ENCODE measurements at regions not wholly inside any gene's neighbourhood (a gene's known extent, or its start where the extent isn't known, plus 50 kb on each side); places are given as distances from the start of the nearest gene placed in this dataset.

DNA sequence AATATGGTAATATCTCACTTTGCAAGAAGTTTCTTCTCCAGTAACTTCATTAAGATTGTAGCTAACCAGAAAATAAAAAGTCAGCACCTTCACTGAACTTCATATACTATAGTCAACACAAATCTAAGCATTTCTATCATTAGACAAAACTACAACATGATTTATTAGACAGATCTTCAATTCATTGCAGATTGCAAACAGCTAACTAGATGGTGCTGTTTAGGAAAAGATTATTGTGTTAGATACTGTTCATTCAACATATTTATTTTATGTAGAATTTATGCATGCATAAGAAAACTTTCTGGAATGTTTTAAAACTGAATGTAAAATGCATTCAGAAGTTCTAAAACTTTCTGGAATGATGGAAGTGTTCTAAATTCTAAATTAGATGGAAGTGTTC lies 442.1 kb downstream of the HTR1B start:
- Histone ChIP-seq H3K27me3 (ENCODE audit: control insufficient read depth in 1 of 2, insufficient read depth in 2 of 2, low read length in 2 of 2) (no peaks in the 10 kb centered on the region), H3K79me2 (ENCODE audit: insufficient read depth, low read length) (no peaks in the 10 kb centered on the region), H3K4me2 (ENCODE audit: low read depth, low read length) (no peak overlapping the region), H3K9me3 (ENCODE audit: low read length) (no peaks in the 10 kb centered on the region), H3K4me3 (replicated peaks in 1 of 3; ENCODE audit: insufficient read depth in 1 of 3, low read depth in 2 of 3, low read length in 3 of 3) (no peak overlapping the region), H3K4me1 (ENCODE audit: insufficient read depth, low read length) (no peaks in the 10 kb centered on the region), H3K9ac (ENCODE audit: insufficient read depth, low read depth, low read length) (no peak overlapping the region), H3K36me3 (replicated peaks in 1 of 2; ENCODE audit: control insufficient read depth in 1 of 2, insufficient read depth in 2 of 2, low read length in 2 of 2) (no peaks in the 10 kb centered on the region), H4K20me1 (ENCODE audit: insufficient read depth, low read length) (no peaks in the 10 kb centered on the region), H2AFZ (ENCODE audit: low read length) (no peak overlapping the region), H3K27ac (ENCODE audit: extremely low read length, insufficient read depth, low read length) (no peak overlapping the region)
- intact Hi-C loops (cut with micrococcal nuclease; ENCODE audit: unreplicated experiment) (no loop called here), in situ Hi-C loops (cut with HindIII; ENCODE audit: extremely low pct_ligation_motif_present, low pct_unique_long_range_greater_than_20kb) (no loop called here)
- no peak for FAIRE-seq
- TF ChIP-seq ESRRA (CRISPR knock-in tag; IDR thresholded peaks at IDR 0.05; ENCODE audit: low read depth) (no peak), ZNF614 (CRISPR knock-in tag; IDR thresholded peaks at IDR 0.05; ENCODE audit: borderline replicate concordance) (no peak)
- ChIA-PET POLR2A (no interaction called here), CTCF (ENCODE audit: low intra/inter-chr PET ratio, low total read pairs) (no interaction called here)
- ATAC-seq, result no peak
- no peak for DNase-seq (ENCODE audit: low spot score)
- BruUV-seq (replicated peaks), result no TSS peak

DNA sequence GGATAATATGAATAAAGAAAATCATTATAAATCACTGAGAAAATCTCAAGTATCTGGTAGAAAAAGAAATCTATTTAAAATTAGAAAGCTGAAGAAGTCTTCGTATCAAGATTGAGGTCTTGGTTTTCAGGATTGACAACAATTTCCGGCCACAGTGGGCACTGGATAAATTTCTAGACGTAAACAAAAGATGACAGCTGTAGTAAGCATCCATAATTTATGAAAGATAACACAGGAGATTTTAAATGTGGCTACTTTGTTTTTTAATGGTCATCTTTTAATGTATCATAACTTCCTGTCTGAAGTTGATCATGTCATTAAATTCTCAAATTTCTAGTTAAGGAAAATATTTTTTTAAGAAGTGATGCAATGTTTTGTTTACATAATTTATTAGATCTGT lies 444.2 kb downstream of the HTR1B start:
- in situ Hi-C loops (cut with HindIII; ENCODE audit: extremely low pct_ligation_motif_present, low pct_unique_long_range_greater_than_20kb), result no loop called here
- no peak for FAIRE-seq
- TF ChIP-seq, protein P1, sequence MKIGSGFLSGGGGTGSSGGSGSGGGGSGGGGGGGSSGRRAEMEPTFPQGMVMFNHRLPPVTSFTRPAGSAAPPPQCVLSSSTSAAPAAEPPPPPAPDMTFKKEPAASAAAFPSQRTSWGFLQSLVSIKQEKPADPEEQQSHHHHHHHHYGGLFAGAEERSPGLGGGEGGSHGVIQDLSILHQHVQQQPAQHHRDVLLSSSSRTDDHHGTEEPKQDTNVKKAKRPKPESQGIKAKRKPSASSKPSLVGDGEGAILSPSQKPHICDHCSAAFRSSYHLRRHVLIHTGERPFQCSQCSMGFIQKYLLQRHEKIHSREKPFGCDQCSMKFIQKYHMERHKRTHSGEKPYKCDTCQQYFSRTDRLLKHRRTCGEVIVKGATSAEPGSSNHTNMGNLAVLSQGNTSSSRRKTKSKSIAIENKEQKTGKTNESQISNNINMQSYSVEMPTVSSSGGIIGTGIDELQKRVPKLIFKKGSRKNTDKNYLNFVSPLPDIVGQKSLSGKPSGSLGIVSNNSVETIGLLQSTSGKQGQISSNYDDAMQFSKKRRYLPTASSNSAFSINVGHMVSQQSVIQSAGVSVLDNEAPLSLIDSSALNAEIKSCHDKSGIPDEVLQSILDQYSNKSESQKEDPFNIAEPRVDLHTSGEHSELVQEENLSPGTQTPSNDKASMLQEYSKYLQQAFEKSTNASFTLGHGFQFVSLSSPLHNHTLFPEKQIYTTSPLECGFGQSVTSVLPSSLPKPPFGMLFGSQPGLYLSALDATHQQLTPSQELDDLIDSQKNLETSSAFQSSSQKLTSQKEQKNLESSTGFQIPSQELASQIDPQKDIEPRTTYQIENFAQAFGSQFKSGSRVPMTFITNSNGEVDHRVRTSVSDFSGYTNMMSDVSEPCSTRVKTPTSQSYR (CRISPR knock-in tag; IDR thresholded peaks at IDR 0.05; ENCODE audit: borderline replicate concordance), result no peak
- TF ChIP-seq ZNF780A (CRISPR knock-in tag; IDR thresholded peaks at IDR 0.05), result no peak
- TF ChIP-seq AGO1 (IDR thresholded peaks at IDR 0.05; ENCODE audit: low read depth, low read length, poor library complexity, severe bottlenecking), result no peak
- TF ChIP-seq ZNF256 (CRISPR knock-in tag; conservative IDR thresholded peaks at IDR 0.05), result no peak
- TF ChIP-seq, protein P2, sequence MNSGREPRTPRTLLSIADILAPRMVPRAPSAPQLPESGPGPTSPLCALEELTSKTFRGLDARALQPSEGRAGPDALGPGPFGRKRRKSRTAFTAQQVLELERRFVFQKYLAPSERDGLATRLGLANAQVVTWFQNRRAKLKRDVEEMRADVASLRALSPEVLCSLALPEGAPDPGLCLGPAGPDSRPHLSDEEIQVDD (CRISPR knock-in tag; IDR thresholded peaks at IDR 0.05; ENCODE audit: borderline replicate concordance), result no peak
- TF ChIP-seq, protein P3, sequence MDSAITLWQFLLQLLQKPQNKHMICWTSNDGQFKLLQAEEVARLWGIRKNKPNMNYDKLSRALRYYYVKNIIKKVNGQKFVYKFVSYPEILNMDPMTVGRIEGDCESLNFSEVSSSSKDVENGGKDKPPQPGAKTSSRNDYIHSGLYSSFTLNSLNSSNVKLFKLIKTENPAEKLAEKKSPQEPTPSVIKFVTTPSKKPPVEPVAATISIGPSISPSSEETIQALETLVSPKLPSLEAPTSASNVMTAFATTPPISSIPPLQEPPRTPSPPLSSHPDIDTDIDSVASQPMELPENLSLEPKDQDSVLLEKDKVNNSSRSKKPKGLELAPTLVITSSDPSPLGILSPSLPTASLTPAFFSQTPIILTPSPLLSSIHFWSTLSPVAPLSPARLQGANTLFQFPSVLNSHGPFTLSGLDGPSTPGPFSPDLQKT (CRISPR knock-in tag; IDR thresholded peaks at IDR 0.05; ENCODE audit: borderline replicate concordance), result no peak
- TF ChIP-seq ZNF335 (CRISPR knock-in tag; IDR thresholded peaks at IDR 0.05), result no peak
- TF ChIP-seq, protein P4, sequence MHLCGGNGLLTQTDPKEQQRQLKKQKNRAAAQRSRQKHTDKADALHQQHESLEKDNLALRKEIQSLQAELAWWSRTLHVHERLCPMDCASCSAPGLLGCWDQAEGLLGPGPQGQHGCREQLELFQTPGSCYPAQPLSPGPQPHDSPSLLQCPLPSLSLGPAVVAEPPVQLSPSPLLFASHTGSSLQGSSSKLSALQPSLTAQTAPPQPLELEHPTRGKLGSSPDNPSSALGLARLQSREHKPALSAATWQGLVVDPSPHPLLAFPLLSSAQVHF (CRISPR knock-in tag; IDR thresholded peaks at IDR 0.05), result no peak
- no peak for TF ChIP-seq JUND (CRISPR knock-in tag; IDR thresholded peaks at IDR 0.05)

More for the DNA sequence above, 444.2 kb downstream of the HTR1B start:
- no peaks in the 10 kb centered on the region for H3K9me3 ChIP-seq (ENCODE audit: low read length)
- no peaks in the 10 kb centered on the region for H4K20me1 ChIP-seq (ENCODE audit: insufficient read depth, low read length)
- WGBS (ENCODE audit: low lambda C conversion rate), result 28% methylated on average over 3 of the region's 3 CpGs
- no peaks in the 10 kb centered on the region for H3K36me3 ChIP-seq (replicated peaks in 1 of 2; ENCODE audit: control insufficient read depth in 1 of 2, insufficient read depth in 2 of 2, low read length in 2 of 2)
- CTCF ChIA-PET (ENCODE audit: low intra/inter-chr PET ratio, low total read pairs), result no interaction called here
- H3K9ac ChIP-seq (ENCODE audit: insufficient read depth, low read depth, low read length), result no peak overlapping the region
- no peaks in the 10 kb centered on the region for H3K27me3 ChIP-seq (ENCODE audit: control insufficient read depth in 1 of 2, insufficient read depth in 2 of 2, low read length in 2 of 2)
- no TSS peak for BruUV-seq (replicated peaks)
- POLR2A ChIA-PET, result no interaction called here
- H2AFZ ChIP-seq (ENCODE audit: low read length), result no peak overlapping the region
- intact Hi-C loops (cut with micrococcal nuclease; ENCODE audit: unreplicated experiment), result no loop called here
- no peaks in the 10 kb centered on the region for H3K4me1 ChIP-seq (ENCODE audit: insufficient read depth, low read length)
- no peak overlapping the region for H3K4me3 ChIP-seq (replicated peaks in 1 of 3; ENCODE audit: insufficient read depth in 1 of 3, low read depth in 2 of 3, low read length in 3 of 3)
- ATAC-seq (no peak), DNase-seq (ENCODE audit: low spot score) (no peak)
- no peak overlapping the region for H3K27ac ChIP-seq (ENCODE audit: extremely low read length, insufficient read depth, low read length)
- no peak overlapping the region for H3K4me2 ChIP-seq (ENCODE audit: low read depth, low read length)
- no peaks in the 10 kb centered on the region for H3K79me2 ChIP-seq (ENCODE audit: insufficient read depth, low read length)

Data from HepG2 (cell line).